WI38 (cell line): ENCODE measurements at regions not wholly inside any gene's neighbourhood (a gene's known extent, or its start where the extent isn't known, plus 50 kb on each side); places are given as distances from the start of the nearest gene placed in this dataset.

Experiments
- H3K4me3 ChIP-seq: 2 replicates; pipeline ENCODE4 v1.5.1; 2011; ENCODE audit warnings: low read depth, mild to moderate bottlenecking, control low read depth, low read length
- TF ChIP-seq, protein P1 (sequence below): IDR thresholded peaks from 2 replicates; pipeline ENCODE4 v1.5.1; 2012; ENCODE audit warnings: low read depth, mild to moderate bottlenecking, control low read depth, low read length

DNA sequence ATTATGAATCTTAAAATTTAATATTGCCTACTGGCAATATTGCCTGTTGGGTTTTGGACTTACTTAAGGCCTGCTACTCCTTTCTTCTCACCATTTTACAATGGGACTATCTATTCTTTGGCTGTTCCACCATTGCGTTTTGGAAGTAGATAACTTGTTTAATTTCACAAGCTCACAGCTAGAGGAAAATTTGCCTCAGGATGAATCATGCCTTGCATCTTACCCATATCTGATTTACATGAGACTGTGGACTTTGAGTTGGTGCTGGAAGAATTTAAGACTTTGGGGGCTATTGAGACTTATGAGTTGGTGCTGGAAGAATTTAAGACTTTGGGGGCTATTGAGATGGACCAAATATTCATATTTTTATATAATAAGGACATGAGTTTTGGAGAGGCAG, 662.6 kb downstream of the METTL15 start:
- TF ChIP-seq, protein P1, sequence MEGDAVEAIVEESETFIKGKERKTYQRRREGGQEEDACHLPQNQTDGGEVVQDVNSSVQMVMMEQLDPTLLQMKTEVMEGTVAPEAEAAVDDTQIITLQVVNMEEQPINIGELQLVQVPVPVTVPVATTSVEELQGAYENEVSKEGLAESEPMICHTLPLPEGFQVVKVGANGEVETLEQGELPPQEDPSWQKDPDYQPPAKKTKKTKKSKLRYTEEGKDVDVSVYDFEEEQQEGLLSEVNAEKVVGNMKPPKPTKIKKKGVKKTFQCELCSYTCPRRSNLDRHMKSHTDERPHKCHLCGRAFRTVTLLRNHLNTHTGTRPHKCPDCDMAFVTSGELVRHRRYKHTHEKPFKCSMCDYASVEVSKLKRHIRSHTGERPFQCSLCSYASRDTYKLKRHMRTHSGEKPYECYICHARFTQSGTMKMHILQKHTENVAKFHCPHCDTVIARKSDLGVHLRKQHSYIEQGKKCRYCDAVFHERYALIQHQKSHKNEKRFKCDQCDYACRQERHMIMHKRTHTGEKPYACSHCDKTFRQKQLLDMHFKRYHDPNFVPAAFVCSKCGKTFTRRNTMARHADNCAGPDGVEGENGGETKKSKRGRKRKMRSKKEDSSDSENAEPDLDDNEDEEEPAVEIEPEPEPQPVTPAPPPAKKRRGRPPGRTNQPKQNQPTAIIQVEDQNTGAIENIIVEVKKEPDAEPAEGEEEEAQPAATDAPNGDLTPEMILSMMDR, result no peak
- H3K4me3 ChIP-seq, result no peak overlapping the region

- no peak overlapping the region for H3K4me3 ChIP-seq
- TF ChIP-seq, protein P1, result no peak
Measured at GRCh38 chr11:28767574-28767973, 659.4 kb downstream of the METTL15 start.

DNA sequence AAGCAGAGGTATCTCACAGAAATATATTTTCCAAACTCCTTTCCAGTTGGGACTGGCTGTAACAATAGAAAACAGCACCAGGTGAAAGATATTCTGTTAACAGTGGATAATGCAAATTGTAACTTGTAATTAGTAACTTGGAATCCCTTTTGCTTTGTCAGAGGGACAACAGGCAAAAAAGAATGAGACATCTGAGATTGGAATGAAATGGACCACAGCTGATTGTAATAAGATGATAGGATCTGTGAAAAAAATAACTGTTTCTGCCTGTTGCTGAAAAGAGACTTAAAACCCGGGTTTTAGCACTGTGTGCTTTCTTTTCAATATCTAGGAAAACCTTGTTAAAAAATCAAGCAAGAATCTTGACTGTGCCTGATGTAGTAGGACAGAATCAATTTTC, 655.7 kb downstream of the METTL15 start:
- TF ChIP-seq, protein P1, result no peak
- H3K4me3 ChIP-seq, result no peak overlapping the region

GRCh38 chr11:28763151-28763550, 655.0 kb downstream of the METTL15 start:
- H3K4me3 ChIP-seq, result no peak overlapping the region
- TF ChIP-seq, protein P1, result no peak

- TF ChIP-seq, protein P1, result no peak
- H3K4me3 ChIP-seq, result no peak overlapping the region
Measured at GRCh38 chr11:28760676-28761390, 652.6 kb downstream of the METTL15 start.

GRCh38 chr11:28759311-28759710, 651.1 kb downstream of the METTL15 start:
- no peak overlapping the region for H3K4me3 ChIP-seq

More at GRCh38 chr11:28759311-28759710, 651.1 kb downstream of the METTL15 start:
- TF ChIP-seq, protein P1, result no peak
